AG04450 (cell line): ENCODE measurements at regions not wholly inside any gene's neighbourhood (a gene's known extent, or its start where the extent isn't known, plus 50 kb on each side); places are given as distances from the start of the nearest gene placed in this dataset.

Experiments
- CTCF ChIA-PET: fragments of 300-600, 350-600 bp; formaldehyde crosslinking; extraction: SDS; loops from one replicate; lab custom pipeline; 2022; ENCODE audit warnings: antibody characterized with exemption, inconsistent platforms; lab: Charles Lee
- POLR2A ChIA-PET: fragments of 350-600 bp; formaldehyde crosslinking; extraction: SDS; loops from one replicate; lab custom pipeline; 2021; ENCODE audit warnings: antibody characterized with exemption, inconsistent platforms; lab: Yijun Ruan, JAX
- DNase-seq: peaks from one replicate; pipeline ENCODE4 v3.0.0-alpha.2; 2011; ENCODE audit warnings: low read depth, low spot score
- H3K27ac ChIP-seq: one replicate; pipeline ENCODE4 v1.5.1; 2012; ENCODE audit warnings: low read depth, low read length, control low read depth
- H3K27me3 ChIP-seq: one replicate; pipeline ENCODE4 v1.6.0; 2012; ENCODE audit warnings: low read length; ENCODE audit not compliant: control insufficient read depth, insufficient read depth
- H3K4me3 ChIP-seq: 2 replicates; pipeline ENCODE4 v1.5.1; 2011; ENCODE audit warnings: mild to moderate bottlenecking, low read depth, low read length, control low read depth
- H3K9me3 ChIP-seq: 2 replicates; pipeline ENCODE4 v1.5.1; 2012; ENCODE audit warnings: low read length; ENCODE audit not compliant: control insufficient read depth, insufficient read depth
- TF ChIP-seq, protein P1 (sequence below): IDR thresholded peaks from 2 replicates; pipeline ENCODE4 v1.5.1; 2011; ENCODE audit warnings: low read depth, low read length, control low read depth, inconsistent platforms

DNA sequence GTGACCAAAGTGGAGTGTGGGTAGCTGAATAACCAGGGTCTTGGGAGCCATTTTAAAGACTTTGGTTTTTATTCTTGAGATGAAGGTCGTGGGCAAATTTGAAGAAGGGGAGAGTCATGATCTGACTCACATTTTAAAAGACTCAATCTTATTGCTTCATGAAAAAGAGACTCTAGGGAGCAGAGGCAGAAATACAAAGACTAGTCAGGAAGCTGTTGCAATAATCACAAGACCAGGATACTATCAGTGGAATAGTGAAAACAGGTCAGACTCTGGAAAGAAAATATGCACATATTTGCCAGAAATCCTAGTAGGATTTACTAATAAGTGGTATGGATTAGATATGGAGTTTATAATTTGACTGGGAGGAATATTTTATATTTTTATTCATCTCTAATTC lies 448.4 kb downstream of the RAPGEF2 start:
- Histone ChIP-seq H3K4me3 (no peak overlapping the region), H3K27me3 (no peaks in the 10 kb centered on the region), H3K9me3 (no peaks in the 10 kb centered on the region), H3K27ac (no peak overlapping the region)
- DNase-seq: no peak
- POLR2A ChIA-PET: no interaction called here
- CTCF ChIA-PET: no interaction called here
- TF ChIP-seq, protein P1, sequence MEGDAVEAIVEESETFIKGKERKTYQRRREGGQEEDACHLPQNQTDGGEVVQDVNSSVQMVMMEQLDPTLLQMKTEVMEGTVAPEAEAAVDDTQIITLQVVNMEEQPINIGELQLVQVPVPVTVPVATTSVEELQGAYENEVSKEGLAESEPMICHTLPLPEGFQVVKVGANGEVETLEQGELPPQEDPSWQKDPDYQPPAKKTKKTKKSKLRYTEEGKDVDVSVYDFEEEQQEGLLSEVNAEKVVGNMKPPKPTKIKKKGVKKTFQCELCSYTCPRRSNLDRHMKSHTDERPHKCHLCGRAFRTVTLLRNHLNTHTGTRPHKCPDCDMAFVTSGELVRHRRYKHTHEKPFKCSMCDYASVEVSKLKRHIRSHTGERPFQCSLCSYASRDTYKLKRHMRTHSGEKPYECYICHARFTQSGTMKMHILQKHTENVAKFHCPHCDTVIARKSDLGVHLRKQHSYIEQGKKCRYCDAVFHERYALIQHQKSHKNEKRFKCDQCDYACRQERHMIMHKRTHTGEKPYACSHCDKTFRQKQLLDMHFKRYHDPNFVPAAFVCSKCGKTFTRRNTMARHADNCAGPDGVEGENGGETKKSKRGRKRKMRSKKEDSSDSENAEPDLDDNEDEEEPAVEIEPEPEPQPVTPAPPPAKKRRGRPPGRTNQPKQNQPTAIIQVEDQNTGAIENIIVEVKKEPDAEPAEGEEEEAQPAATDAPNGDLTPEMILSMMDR: no peak

DNA sequence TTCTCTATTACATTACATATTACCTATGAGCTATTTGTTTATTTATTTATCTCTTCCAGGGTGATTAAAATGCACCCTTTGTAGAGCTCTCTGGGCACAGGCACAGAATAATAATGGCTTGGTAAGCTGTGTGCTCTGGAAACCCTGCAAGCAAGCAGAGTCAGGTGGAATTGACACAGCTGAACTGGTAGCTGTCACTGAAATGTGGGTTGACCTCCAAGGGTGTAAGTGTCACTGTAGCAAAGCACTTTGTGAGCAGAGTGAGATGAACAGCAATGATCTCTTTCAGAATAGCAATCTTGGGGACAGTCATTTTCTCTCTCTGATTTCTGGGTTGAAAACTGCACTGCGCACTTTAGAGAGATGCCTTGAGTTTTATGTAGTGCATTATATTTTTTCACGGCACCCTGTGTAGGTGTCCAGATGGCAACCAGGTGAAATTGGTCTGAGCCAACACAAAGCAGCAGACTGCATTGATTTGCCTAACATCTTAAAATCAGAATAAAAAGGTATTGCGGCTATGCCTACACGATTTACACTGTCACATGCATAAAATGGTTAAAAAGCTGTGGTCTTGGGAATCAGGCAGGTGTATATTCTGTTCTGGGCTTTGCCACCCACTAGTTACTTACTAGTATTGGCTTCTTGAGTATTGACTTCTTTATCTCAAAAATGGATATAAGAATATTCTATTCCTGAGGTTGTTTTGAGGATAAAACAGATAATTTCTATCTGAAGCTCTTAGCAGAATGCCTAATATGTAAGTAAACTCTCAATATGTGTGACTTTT lies 450.3 kb downstream of the RAPGEF2 start:
- POLR2A ChIA-PET: no interaction called here
- TF ChIP-seq, protein P1: no peak
- Histone ChIP-seq H3K27me3 (no peaks in the 10 kb centered on the region), H3K4me3 (no peak overlapping the region), H3K27ac (no peak overlapping the region), H3K9me3 (no peaks in the 10 kb centered on the region)
- CTCF ChIA-PET: no interaction called here
- DNase-seq: no peak

DNA sequence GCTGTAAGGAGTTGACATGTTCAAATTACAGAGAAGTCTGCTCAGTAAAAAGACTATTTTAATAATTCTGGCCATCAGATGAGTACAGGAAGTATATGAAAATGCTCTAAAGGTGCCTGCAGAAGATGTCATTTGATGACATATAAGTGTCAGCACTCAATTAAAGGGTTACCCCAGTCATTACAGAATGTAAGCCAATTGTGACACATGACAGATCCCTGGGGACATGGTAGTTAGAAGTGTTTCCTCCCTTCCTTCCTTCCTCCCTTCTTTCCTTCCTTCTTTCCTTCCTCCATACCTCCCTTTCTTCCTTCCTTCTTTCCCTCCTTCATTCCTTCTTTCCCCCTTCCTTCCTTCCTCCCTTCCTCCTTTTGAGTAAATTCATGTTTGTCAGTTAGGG lies 453.0 kb downstream of the RAPGEF2 start:
- TF ChIP-seq, protein P1: no peak
- Histone ChIP-seq H3K9me3 (no peaks in the 10 kb centered on the region), H3K4me3 (no peak overlapping the region), H3K27me3 (no peaks in the 10 kb centered on the region), H3K27ac (no peak overlapping the region)
- ChIA-PET POLR2A (no interaction called here), CTCF (interaction anchor here (0.7 kb wide), 1 partner anchor 8 kb away, joined by 3 read pairs; no protein-coding TSS in a partner anchor)
- no peak for DNase-seq

DNA sequence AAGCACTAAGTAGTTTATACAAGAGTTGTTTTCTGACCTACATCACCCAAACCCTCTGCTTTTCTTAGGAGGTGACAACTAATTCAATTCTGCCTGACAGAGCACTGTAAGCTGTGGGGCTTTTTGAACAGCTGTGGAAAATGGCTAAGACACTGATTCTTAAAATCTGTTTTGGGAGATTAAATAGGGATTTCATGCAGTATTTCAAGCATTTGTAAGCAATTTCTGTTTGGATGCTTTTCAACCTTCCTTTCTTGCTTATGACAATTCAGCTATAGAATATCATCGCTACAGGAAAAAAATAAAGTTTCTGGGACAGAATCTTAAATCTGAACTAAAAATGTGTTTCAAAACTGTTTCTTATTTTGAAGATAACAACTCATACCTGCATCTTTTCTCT lies 459.5 kb downstream of the RAPGEF2 start:
- Histone ChIP-seq H3K9me3 (no peaks in the 10 kb centered on the region), H3K27me3 (no peaks in the 10 kb centered on the region), H3K27ac (no peak overlapping the region), H3K4me3 (no peak overlapping the region)
- POLR2A ChIA-PET: no interaction called here
- CTCF ChIA-PET: no interaction called here
- TF ChIP-seq, protein P1: no peak
- DNase-seq: no peak

DNA sequence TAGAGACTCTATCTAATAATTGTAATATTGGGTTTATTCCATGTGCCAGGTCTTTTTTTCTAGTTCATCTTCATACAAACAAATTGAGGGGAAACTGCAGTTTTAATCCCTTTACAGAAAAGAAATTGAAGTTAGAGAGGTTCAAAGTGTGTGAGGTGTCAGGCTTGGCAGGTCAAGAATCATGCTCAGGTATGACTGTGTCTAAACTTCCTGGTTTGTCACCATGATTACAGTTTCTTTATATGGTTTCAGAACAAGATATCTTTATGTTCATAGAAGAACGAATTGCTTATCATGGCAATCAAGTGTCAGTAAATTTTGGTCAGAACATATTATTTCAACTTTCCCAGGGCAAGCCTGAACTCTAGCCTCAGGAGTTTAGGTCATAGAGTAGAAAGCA lies 460.4 kb downstream of the RAPGEF2 start:
- H3K9me3 ChIP-seq: no peaks in the 10 kb centered on the region
- no peak for DNase-seq
- CTCF ChIA-PET: no interaction called here

More for the DNA sequence above, 460.4 kb downstream of the RAPGEF2 start:
- POLR2A ChIA-PET: no interaction called here
- Histone ChIP-seq H3K27me3 (no peaks in the 10 kb centered on the region), H3K27ac (no peak overlapping the region), H3K4me3 (no peak overlapping the region)
- TF ChIP-seq, protein P1: no peak
